PC-9 (cell line): ENCODE measurements at regions not wholly inside any gene's neighbourhood (a gene's known extent, or its start where the extent isn't known, plus 50 kb on each side); places are given as distances from the start of the nearest gene placed in this dataset.

Experiments used
- CTCF ChIP-seq: fragments of 200-600 bp; sonication (generic); conservative IDR thresholded peaks from 2 replicates; pipeline ENCODE4 v1.6.1; 2017; ENCODE audit warnings: mixed run types, antibody characterized with exemption, mild to moderate bottlenecking, moderate library complexity
- EZH2 ChIP-seq: fragments of 200-600 bp; sonication (generic); IDR thresholded peaks from 2 replicates; pipeline ENCODE4 v1.8.0; 2017; ENCODE audit warnings: antibody characterized with exemption, low read depth

- TF ChIP-seq CTCF = no peak
- TF ChIP-seq EZH2 = no peak
Measured at GRCh38 chr18:38796762-38797161, 1231.2 kb upstream of the CELF4 start.
